ENCODE measurements at regions not wholly inside any gene's neighbourhood (a gene's known extent, or its start where the extent isn't known, plus 50 kb on each side); places are given as distances from the start of the nearest gene placed in this dataset.

DNA sequence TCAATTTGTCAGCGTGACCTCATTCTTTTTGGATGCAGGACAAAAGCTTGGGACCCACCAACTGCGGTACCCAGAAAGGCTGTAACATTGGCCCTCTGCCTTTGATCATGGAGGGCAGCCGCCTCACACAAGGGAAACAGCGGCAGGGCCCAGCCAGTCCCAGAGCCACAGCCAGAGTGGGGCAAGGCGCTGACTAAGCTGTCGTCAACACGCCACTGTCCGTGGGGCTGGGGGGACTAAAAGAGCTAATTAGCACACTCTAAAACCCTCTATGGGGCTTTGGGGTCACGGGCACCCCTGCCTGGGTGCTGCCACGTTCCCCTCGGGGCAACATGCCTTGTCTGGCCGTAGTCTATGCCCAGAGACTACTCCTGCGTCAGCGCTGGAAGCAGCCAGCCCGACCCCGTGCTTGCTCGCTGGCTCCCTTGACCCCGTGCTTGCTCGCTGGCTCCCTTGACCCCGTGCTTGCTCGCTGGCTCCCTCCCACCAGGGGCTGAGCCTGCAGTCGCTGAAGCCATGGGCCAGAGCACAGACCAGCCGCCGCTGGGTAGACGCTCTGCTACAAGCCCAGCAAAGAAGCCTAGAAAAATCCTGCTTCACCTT lies 598.4 kb downstream of the MBD2 start:
- Histone ChIP-seq H3K4me3 (replicated peaks; ENCODE audit: low read depth, low read length) (no peak overlapping the region), H3K27me3 (replicated peaks; ENCODE audit: control insufficient read depth, insufficient read depth, low read length) (no peaks in the 10 kb centered on the region), H3K36me3 (ENCODE audit: control insufficient read depth, insufficient read depth, low read length) (no peaks in the 10 kb centered on the region)
- DNase-seq (ENCODE audit: extremely low read depth, insufficient read length), result no peak
- TF ChIP-seq, protein P1, sequence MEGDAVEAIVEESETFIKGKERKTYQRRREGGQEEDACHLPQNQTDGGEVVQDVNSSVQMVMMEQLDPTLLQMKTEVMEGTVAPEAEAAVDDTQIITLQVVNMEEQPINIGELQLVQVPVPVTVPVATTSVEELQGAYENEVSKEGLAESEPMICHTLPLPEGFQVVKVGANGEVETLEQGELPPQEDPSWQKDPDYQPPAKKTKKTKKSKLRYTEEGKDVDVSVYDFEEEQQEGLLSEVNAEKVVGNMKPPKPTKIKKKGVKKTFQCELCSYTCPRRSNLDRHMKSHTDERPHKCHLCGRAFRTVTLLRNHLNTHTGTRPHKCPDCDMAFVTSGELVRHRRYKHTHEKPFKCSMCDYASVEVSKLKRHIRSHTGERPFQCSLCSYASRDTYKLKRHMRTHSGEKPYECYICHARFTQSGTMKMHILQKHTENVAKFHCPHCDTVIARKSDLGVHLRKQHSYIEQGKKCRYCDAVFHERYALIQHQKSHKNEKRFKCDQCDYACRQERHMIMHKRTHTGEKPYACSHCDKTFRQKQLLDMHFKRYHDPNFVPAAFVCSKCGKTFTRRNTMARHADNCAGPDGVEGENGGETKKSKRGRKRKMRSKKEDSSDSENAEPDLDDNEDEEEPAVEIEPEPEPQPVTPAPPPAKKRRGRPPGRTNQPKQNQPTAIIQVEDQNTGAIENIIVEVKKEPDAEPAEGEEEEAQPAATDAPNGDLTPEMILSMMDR (IDR thresholded peaks at IDR 0.05; ENCODE audit: insufficient read depth, low read length, poor library complexity, severe bottlenecking), result no peak

- TF ChIP-seq, protein P1 (IDR thresholded peaks at IDR 0.05; ENCODE audit: insufficient read depth, low read length, poor library complexity, severe bottlenecking), result no peak
- no peaks in the 10 kb centered on the region for H3K27me3 ChIP-seq (replicated peaks; ENCODE audit: control insufficient read depth, insufficient read depth, low read length)
Measured at GRCh38 chr18:53610957-53611356, 613.5 kb downstream of the MBD2 start.

DNA sequence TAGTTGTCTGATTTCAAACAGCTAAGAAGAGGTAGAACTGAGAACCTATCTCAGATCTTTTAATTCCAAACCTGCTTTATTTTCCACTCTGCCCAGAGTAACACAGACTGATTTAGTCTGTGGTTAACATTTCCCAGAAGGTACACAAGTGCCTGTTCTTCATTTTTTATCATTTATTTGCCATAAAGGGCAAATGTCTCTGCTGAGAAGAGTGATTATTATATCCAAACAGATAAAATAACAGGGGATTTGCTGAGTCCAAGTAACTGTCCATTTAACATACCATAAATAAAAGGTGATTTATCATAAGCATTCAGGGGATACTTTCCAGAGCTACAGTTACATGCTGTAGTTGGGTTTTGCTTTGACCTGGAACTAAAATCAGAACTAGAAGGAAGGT lies 617.7 kb downstream of the MBD2 start:
- H3K4me3 ChIP-seq (replicated peaks; ENCODE audit: low read depth, low read length), result no peak overlapping the region

More at GRCh38 chr18:53610957-53611356, 613.5 kb downstream of the MBD2 start:
- H3K4me3 ChIP-seq (replicated peaks; ENCODE audit: low read depth, low read length), result no peak overlapping the region
- no peak for DNase-seq (ENCODE audit: extremely low read depth, insufficient read length)
- no peaks in the 10 kb centered on the region for H3K36me3 ChIP-seq (ENCODE audit: control insufficient read depth, insufficient read depth, low read length)

DNA sequence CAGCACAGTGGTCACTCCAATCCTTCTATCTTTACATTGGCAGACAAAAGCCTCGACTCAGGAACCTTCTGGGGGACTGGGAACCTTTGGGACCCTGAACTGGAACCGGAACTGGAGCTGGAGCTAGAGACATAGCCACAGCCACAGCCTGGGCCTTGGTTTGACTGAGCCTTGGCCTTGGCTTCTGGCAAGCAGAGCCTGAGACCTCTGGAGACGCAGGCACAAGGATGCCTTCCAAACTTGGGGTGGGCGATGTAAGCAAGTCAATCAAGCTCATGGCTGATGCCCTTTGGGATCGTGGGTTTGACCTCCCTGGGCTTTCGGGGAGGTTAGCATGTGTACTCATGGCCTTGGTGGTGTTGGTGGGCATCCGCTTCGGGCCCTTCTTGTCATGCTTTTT lies 619.3 kb downstream of the MBD2 start:
- Histone ChIP-seq H3K27me3 (replicated peaks; ENCODE audit: control insufficient read depth, insufficient read depth, low read length) (no peaks in the 10 kb centered on the region), H3K4me3 (replicated peaks; ENCODE audit: low read depth, low read length) (no peak overlapping the region), H3K36me3 (ENCODE audit: control insufficient read depth, insufficient read depth, low read length) (no peaks in the 10 kb centered on the region)
- DNase-seq (ENCODE audit: extremely low read depth, insufficient read length), result no peak
- TF ChIP-seq, protein P1 (IDR thresholded peaks at IDR 0.05; ENCODE audit: insufficient read depth, low read length, poor library complexity, severe bottlenecking), result no peak

More for the DNA sequence above, 617.7 kb downstream of the MBD2 start:
- no peaks in the 10 kb centered on the region for H3K27me3 ChIP-seq (replicated peaks; ENCODE audit: control insufficient read depth, insufficient read depth, low read length)
- TF ChIP-seq, protein P1 (IDR thresholded peaks at IDR 0.05; ENCODE audit: insufficient read depth, low read length, poor library complexity, severe bottlenecking), result no peak
- H3K36me3 ChIP-seq (ENCODE audit: control insufficient read depth, insufficient read depth, low read length), result no peaks in the 10 kb centered on the region
- no peak for DNase-seq (ENCODE audit: extremely low read depth, insufficient read length)

DNA sequence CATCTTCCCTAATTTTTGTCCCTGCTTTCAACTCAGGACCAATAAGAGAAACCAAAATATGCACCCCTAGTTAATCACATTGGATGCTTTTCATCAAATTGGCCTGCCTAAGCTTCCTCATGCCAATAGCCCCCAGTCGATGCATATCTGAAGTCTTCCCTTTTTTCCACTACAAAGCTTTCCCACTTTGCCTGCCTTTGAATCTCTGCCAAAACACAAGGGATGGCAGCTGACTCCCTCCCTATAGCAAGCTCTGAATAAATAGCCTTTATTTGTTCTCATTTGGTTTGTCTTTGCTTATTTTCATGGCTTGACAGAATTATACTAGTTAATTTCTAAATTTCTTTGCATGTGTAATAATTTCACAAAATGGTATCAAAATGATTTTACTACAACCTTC lies 621.2 kb downstream of the MBD2 start:
- TF ChIP-seq, protein P1 (IDR thresholded peaks at IDR 0.05; ENCODE audit: insufficient read depth, low read length, poor library complexity, severe bottlenecking), result no peak
- no peaks in the 10 kb centered on the region for H3K36me3 ChIP-seq (ENCODE audit: control insufficient read depth, insufficient read depth, low read length)
- H3K4me3 ChIP-seq (replicated peaks; ENCODE audit: low read depth, low read length), result no peak overlapping the region
- no peaks in the 10 kb centered on the region for H3K27me3 ChIP-seq (replicated peaks; ENCODE audit: control insufficient read depth, insufficient read depth, low read length)
- DNase-seq (ENCODE audit: extremely low read depth, insufficient read length), result no peak

DNA sequence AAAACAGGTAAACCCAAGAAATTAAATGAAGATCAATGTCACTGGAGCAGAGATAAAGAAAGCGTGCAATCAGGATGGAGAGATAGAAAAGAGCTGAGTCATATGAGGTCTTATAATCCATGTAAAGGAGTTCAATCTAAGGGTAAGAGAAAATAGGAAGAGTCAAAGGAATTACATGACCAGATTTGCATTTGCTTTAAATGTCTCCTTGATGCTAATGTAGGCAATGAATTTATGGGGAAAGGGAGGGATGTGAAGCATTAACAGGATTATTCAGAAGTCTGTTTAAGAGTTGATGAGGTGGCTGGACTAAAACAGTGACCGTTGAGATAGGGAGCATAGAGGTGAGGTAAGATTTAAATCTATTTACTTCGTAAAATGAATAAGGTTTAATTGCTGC lies 623.1 kb downstream of the MBD2 start:
- no peak for DNase-seq (ENCODE audit: extremely low read depth, insufficient read length)
- Histone ChIP-seq H3K27me3 (replicated peaks; ENCODE audit: control insufficient read depth, insufficient read depth, low read length) (no peaks in the 10 kb centered on the region), H3K4me3 (replicated peaks; ENCODE audit: low read depth, low read length) (no peak overlapping the region), H3K36me3 (ENCODE audit: control insufficient read depth, insufficient read depth, low read length) (no peaks in the 10 kb centered on the region)
- TF ChIP-seq, protein P1 (IDR thresholded peaks at IDR 0.05; ENCODE audit: insufficient read depth, low read length, poor library complexity, severe bottlenecking), result no peak
